ENCODE measurements at regions not wholly inside any gene's neighbourhood (a gene's known extent, or its start where the extent isn't known, plus 50 kb on each side); places are given as distances from the start of the nearest gene placed in this dataset.

- TF ChIP-seq TAF1 (IDR thresholded peaks at IDR 0.05; ENCODE audit: low read depth, low read length): no peak
- no peak for TF ChIP-seq POLR2AphosphoS5 (IDR thresholded peaks at IDR 0.05; ENCODE audit: low read depth, low read length)
- TF ChIP-seq PAX5 (IDR thresholded peaks at IDR 0.05; ENCODE audit: insufficient read depth, low read length, severe bottlenecking): no peak
- no peak for TF ChIP-seq POLR2A (IDR thresholded peaks at IDR 0.05; ENCODE audit: low read depth, low read length)
- TF ChIP-seq SPI1 (IDR thresholded peaks at IDR 0.05; ENCODE audit: low read depth, low read length): no peak
Observed at GRCh38 chr20:60764328-60764727, 487.7 kb upstream of the CDH4 start.

Measured in GM12891 (cell line).